Pons (tissue), 1 donor: ENCODE measurements at regions not wholly inside any gene's neighbourhood (a gene's known extent, or its start where the extent isn't known, plus 50 kb on each side); places are given as distances from the start of the nearest gene placed in this dataset.
"Not testable (repeated sequence)": the region's sequence is repeated elsewhere in the genome, so short reads cannot be mapped to it uniquely, and the experiment has no call there.

ENCODE experiments used
- DNase-seq: peaks from one replicate; pipeline ENCODE4 v3.0.0-alpha.2; 2016; ENCODE audit warnings: low spot score

DNA sequence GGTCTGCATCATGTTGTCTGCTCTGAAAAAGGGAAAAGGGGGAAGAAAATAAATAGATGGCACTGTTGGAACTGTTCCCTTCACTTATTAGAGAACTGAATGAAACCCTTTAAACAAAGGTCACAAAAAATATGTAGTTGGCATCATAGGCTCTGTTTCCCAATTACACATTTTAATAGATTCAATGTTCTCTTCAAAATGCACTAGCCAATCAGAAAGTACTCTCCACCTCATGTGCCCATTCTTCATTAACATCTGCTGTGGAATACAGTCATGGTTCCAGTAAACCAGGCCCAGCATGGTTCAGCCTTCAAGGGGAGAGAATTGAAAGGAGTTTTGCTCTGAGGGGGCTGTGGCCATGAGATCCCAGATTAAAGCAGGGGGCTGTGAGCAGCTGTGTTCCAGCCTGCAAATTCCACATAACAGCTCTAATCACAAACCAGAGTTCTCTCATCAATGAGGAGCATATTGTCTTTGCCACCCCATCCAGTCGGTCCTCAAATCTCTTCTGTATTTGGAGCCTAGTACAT lies 165.9 kb upstream of the CREB1 start:
- DNase-seq, result no peak

DNA sequence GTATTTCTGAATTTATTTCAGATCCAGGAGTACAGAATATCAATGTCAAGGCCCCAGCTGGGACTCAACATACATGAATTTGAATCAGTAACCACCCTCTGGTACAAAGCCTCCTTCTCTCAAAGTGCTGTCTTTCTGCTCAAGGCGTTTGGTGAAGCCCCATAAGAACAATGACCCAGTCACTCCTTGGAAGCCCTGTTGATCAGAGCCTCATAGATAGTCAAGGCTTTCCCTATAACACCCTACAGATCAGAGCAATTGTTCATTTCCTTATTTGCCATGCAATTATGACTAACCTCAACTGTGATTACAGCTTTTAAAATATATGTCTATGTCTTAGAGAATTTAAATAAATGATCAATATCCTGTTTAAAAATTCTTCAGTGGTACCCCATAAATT lies 159.1 kb upstream of the CREB1 start:
- DNase-seq, result no peak

DNA sequence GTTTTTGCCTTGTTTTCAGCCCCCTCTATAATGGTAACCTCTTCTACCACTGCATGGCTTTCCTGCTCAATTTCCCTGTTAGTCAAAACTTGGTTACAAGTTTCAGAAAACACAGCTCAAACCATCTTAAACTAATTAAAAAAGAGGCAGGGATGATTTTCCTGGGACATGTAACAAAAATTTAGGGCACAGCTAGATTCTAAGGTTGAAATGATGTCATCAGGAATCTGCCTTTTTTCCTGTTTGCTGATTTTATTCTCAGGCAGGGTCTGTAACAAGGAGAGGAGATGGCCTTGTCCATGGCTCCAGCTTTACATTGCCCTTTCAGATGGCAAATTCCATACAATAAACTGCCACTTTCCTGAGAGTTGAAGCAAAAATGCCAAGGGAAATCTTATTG lies 157.9 kb upstream of the CREB1 start:
- DNase-seq, result no peak

- no peak for DNase-seq
These were observed 157.3 kb upstream of the CREB1 start for GRCh38 chr2:207372483-207372882.

DNA sequence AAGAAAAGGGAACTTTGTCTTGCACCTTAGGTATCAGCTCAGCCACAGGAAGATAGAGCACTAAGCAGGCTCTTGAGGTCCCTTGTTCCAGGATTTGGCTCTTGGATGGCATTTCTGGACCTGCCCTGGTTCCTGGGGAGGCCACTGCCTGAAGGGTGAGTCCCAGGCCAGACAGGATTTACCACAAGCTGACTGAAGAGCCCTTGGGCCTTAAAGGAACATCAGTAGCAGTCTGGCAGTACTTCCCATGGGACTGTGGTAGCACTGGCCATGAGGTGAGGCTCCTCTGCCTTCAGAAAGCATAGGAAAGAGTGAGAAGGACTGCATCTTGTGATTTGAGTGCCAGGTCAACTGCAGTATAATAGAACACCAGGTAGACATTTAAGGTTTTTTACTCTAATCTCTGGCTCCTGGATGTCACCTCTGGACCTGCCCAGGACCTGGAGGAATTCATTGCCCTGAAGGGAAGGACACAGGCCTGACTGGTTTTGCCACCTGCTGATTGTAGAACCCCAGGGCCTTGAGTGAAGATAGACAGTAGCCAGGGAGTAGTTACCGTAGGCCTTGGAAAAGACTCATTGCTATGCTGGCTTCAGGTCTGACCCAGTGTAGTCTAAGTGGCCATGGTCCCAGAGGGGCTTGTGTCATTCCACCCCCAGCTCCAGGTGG lies 154.4 kb upstream of the CREB1 start:
- DNase-seq, result no peak

GRCh38 chr2:207378620-207379019 lies 151.1 kb upstream of the CREB1 start:
- DNase-seq, result not testable (repeated sequence)

DNA sequence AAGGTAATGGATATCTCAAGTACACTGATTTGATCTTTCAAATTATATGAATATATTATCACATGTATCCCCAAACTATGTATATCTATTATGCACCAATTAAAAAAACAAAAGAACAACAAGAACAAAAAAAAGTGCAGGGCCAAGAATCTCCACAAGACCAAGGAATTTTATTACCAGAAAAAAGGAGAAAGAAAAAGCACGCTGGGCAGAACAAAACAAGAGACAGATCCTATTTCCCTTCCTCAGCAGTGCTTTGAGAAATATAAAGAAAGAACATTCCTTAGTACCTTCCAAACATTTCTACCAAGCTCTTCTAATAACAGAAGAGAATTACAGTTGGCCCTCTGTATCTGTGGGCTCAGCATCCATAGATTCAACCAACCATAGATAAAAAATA lies 144.7 kb upstream of the CREB1 start:
- no peak for DNase-seq

DNA sequence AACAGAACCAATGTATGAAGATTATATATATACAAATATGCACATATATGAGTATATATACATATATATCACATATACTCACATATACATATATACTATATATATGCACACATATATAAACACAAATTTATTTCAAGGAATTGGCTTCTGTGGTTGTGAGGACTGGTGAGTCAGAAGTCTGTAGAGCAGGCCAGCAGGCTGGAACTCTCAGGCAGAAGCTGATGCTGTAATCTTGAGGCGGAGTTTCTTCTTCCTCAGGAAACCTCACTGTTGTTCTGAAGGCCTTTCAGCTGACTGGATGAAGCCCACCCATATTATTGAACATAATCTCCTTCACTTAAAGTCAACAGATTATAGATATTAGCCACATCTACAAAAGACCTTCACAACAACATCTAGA lies 143.9 kb upstream of the CREB1 start:
- no peak for DNase-seq

- no peak for DNase-seq
These were observed 142.7 kb upstream of the CREB1 start for GRCh38 chr2:207387001-207387571.

DNA sequence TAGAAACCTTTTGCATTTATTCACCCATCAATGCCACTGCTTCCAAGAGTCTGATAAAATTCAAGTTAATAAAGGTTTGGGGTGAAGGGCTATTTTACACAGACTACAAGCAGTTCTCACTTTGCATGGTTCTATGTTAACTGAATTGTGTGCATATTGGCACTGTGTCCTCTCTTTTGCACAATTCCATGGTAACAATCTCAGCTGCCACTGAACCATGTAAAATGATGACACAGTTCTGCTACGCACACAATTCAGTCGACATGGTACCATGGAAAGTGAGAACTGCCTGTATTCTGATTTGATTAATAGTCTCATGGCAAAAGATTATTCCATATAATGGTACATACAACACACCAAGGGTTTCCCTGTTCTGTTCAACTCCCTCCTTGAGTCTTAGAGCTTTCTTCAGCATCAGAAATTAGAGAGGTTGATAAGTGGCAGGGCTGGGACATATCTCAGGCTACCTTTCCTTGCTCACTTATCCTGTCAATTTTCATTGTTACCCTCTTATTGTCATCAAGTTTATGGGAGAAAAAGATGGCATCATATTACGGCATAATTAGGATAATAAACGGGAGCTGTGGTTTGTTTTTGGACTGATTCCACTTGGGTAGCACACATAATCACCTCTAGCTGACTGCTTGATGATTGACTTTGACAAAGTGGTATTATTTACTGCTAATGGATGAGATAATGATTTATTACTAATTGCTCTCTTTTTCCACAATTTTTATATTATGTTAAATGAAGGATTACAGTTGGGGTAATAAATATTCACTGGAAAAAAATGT lies 139.3 kb upstream of the CREB1 start:
- DNase-seq, result no peak

DNA sequence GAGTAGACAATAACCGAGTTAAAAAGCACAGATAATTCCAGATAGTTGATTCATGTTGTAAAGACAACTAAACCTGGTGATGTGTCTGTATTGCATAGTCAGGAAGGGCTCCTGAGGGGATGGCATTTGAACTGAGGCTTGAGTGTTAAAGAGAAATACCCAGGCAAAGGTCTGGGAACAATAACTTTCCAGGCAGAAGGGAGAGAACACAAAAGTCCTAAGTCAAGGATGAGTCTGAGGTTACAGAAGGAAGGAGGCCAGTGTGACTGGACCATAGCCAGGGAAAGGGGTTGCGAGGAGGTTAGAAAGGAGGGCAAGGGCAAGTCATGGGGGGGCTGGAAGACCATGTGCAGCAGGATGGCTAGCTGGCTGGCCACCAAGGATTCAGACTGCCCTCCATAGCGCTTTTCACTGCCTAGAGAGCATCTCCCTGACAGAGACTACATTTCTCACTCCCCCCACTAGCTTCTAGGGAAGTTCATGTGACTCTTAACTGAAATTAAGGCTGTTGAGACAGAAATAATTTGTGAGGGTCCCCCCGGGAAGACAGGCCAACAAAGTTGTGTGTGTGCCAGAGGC lies 135.5 kb upstream of the CREB1 start:
- DNase-seq, result no peak

GRCh38 chr2:207394812-207395534 lies 134.8 kb upstream of the CREB1 start:
- DNase-seq, result no peak

- no peak for DNase-seq
These were observed 134.1 kb upstream of the CREB1 start for GRCh38 chr2:207395535-207396251.

- no peak for DNase-seq
These were observed 131.7 kb upstream of the CREB1 start for GRCh38 chr2:207397917-207398655.

DNA sequence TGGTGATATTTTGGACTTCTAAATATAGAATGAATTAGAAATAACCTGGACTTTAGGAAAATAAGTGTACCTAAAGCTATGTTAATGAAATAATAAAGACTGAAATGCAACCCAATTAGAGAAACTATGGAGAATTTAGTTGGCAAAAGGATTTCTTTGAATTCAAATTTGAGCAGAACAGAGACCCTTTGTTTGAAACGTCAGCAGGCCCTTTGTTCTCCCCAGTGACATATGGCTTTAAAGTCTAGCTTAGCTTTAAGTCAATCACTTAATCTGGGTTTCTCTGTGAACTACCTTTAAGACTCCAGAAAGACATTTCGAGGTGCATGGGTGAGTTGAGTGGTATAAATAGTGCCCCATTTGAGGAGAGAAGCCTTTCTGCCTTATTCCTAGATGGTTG lies 130.5 kb upstream of the CREB1 start:
- peak; percentile 81 for DNase-seq

DNA sequence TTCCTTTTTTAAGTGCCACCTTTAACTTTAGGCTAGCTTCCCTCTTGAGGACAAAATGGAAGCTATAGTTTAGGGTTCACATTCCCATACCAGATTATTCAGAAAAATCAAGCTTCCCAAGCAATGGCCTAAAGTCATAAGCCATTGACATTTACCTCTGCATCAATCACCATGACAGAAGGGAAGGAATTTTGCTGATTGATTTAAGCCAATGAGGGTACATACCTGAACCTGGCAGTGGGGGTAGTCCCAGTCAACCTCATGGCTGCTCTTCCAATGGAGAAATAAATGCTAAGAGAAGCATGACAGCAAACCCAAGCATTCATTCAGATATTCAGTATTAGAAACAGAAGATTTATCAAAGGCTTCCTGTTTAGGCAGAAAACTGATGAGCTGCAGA lies 128.4 kb upstream of the CREB1 start:
- DNase-seq, result no peak

DNA sequence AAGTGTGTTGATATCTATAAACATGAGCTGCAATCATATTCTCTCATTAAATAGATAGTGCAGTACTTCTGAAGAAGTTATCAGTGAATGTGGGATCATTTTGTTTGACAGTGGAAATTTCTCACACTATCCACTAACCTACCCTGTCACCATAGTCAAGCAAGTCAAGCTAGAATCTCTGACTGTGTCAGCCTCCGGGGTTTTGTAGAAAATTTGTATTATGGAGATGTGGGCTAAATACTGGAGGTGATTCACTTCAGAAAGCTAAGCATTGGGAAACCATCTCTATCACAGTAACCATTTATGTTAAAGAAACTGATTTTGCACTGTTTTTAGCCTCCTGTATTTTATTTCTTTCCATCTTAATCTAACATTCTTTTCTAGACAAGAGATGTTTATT lies 126.6 kb upstream of the CREB1 start:
- no peak for DNase-seq

GRCh38 chr2:207403950-207404349 lies 125.8 kb upstream of the CREB1 start:
- DNase-seq, result no peak

DNA sequence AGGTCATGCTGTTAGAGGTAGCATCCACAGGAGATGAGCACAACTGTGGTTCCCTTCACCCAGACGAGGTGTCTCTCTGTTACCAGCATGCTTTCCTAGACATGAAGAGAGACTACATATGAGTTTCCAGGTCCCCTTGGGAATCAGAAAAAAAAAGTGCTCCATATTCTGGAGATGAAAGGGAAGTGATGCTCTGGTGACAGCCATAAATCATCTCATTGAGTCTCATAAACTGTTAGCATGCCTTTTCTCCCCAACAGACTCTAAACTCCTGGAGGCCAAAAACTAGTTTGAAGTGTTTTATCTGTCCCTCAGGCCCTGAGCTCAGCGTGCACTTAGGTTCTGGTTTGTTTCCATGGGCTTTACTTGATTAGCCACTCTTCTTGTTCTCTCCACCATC lies 124.6 kb upstream of the CREB1 start:
- no peak for DNase-seq

GRCh38 chr2:207408086-207408794 lies 121.5 kb upstream of the CREB1 start:
- DNase-seq, result peak; percentile 39
